SK-N-SH (cell line): ENCODE measurements at regions not wholly inside any gene's neighbourhood (a gene's known extent, or its start where the extent isn't known, plus 50 kb on each side); places are given as distances from the start of the nearest gene placed in this dataset.

Experiments
- CTCF ChIP-seq: fragments of 200-600 bp; sonication (generic); IDR thresholded peaks from 2 replicates; pipeline ENCODE4 v1.6.1; 2017; ENCODE audit warnings: antibody characterized with exemption, mild to moderate bottlenecking, moderate library complexity
- EZH2phosphoT487 ChIP-seq: fragments of 200-600 bp; sonication (generic); IDR thresholded peaks from 2 replicates; pipeline ENCODE4 v1.6.1; 2017; ENCODE audit warnings: low read depth, mixed run types, mild to moderate bottlenecking, antibody characterized with exemption, moderate library complexity, borderline replicate concordance
- MXI1 ChIP-seq: IDR thresholded peaks from 2 replicates; pipeline ENCODE4 v1.6.1; 2012; ENCODE audit warnings: mild to moderate bottlenecking, low read depth, low read length, improper control_type of control experiment
- RFX5 ChIP-seq: IDR thresholded peaks from 2 replicates; pipeline ENCODE4 v1.6.1; 2012; ENCODE audit warnings: mild to moderate bottlenecking, improper control_type of control experiment, low read length

GRCh38 chr5:5685737-5686136 lies 263.3 kb downstream of the ICE1 start:
- TF ChIP-seq MXI1 (no peak), RFX5 (no peak), CTCF (no peak), EZH2phosphoT487 (no peak)
